H54 (cell line): ENCODE measurements at regions not wholly inside any gene's neighbourhood (a gene's known extent, or its start where the extent isn't known, plus 50 kb on each side); places are given as distances from the start of the nearest gene placed in this dataset.

ENCODE experiments used
- DNase-seq: peaks from one replicate; pipeline ENCODE4 v3.0.0; 2011; ENCODE audit warnings: low spot score, mixed read lengths; ENCODE audit not compliant: insufficient read length
- FAIRE-seq: peaks from 3 replicates; lab custom pipeline; 2011; peaks lifted over from hg19 to GRCh38; lab: Jason Lieb, UNC
- POLR2A ChIP-seq: IDR thresholded peaks from 2 replicates; pipeline ENCODE4 v1.6.1; 2011; ENCODE audit warnings: low read depth, mild to moderate bottlenecking, low read length

GRCh38 chr4:183826461-183826860, 78.6 kb upstream of the STOX2 start:
- FAIRE-seq (no peak), DNase-seq (no peak)
- no peak for TF ChIP-seq POLR2A

GRCh38 chr4:183828125-183828524, 77.0 kb upstream of the STOX2 start:
- no peak for TF ChIP-seq POLR2A
- FAIRE-seq (no peak), DNase-seq (no peak)

- DNase-seq = no peak
- FAIRE-seq = no peak
- TF ChIP-seq POLR2A = no peak
These were observed 76.3 kb upstream of the STOX2 start for GRCh38 chr4:183828839-183829238.

- no peak for TF ChIP-seq POLR2A
- DNase-seq = no peak
- no peak for FAIRE-seq
These were observed 74.6 kb upstream of the STOX2 start for GRCh38 chr4:183830438-183830985.

GRCh38 chr4:183831026-183831446, 74.1 kb upstream of the STOX2 start:
- DNase-seq (no peak), FAIRE-seq (no peak)
- TF ChIP-seq POLR2A = no peak

GRCh38 chr4:183831683-183832082, 73.4 kb upstream of the STOX2 start:
- TF ChIP-seq POLR2A = no peak
- DNase-seq (no peak), FAIRE-seq (no peak)

- DNase-seq (no peak), FAIRE-seq (no peak)
- no peak for TF ChIP-seq POLR2A
These were observed 72.2 kb upstream of the STOX2 start for GRCh38 chr4:183832776-183833450.

GRCh38 chr4:183834252-183834651, 70.9 kb upstream of the STOX2 start:
- no peak for TF ChIP-seq POLR2A
- FAIRE-seq = no peak

GRCh38 chr4:183837222-183837621, 67.9 kb upstream of the STOX2 start:
- FAIRE-seq (no peak), DNase-seq (no peak)
- TF ChIP-seq POLR2A = no peak

More at GRCh38 chr4:183834252-183834651, 70.9 kb upstream of the STOX2 start:
- DNase-seq = no peak

- FAIRE-seq (no peak), DNase-seq (no peak)
- no peak for TF ChIP-seq POLR2A
These were observed 66.0 kb upstream of the STOX2 start for GRCh38 chr4:183838987-183839712.

GRCh38 chr4:183840311-183840710, 64.8 kb upstream of the STOX2 start:
- FAIRE-seq = no peak
- no peak for TF ChIP-seq POLR2A

GRCh38 chr4:183841001-183841400, 64.1 kb upstream of the STOX2 start:
- TF ChIP-seq POLR2A = no peak
- DNase-seq (no peak), FAIRE-seq (no peak)

More at GRCh38 chr4:183840311-183840710, 64.8 kb upstream of the STOX2 start:
- peak; percentile 18 for DNase-seq

- FAIRE-seq = no peak
- no peak for DNase-seq
- TF ChIP-seq POLR2A = no peak
These were observed 63.0 kb upstream of the STOX2 start for GRCh38 chr4:183842129-183842528.

- no peak for TF ChIP-seq POLR2A
- FAIRE-seq (no peak), DNase-seq (no peak)
These were observed 61.8 kb upstream of the STOX2 start for GRCh38 chr4:183843248-183843671.
